ENCODE measurements at regions not wholly inside any gene's neighbourhood (a gene's known extent, or its start where the extent isn't known, plus 50 kb on each side); places are given as distances from the start of the nearest gene placed in this dataset.

- ATAC-seq (no peak), FAIRE-seq (no peak), DNase-seq (ENCODE audit: low read depth in 1 of 2, low spot score in 1 of 2) (no peak)
- Histone ChIP-seq H3K27ac (no peak overlapping the region), H3K4me1 (no peaks in the 10 kb centered on the region), H3K4me3 (no peak overlapping the region), H3K9me3 (no peaks in the 10 kb centered on the region), H3K4me2 (no peak overlapping the region)
- ChIA-PET CTCF (interaction anchor here (0.7 kb wide), 1 partner anchor 15 kb away, joined by 3 read pairs; no protein-coding TSS in a partner anchor), POLR2A (no interaction called here)
- 0% methylated on average over 1 of the region's 1 CpG for WGBS (ENCODE audit: missing lambda C conversion rate)
- TF ChIP-seq EHMT2 (IDR thresholded peaks at IDR 0.05; ENCODE audit: low read depth) (no peak), ZNF302 (CRISPR knock-in tag; IDR thresholded peaks at IDR 0.05) (no peak)
Observed at GRCh38 chr5:117869596-117869995, 1118.8 kb downstream of the DTWD2 start.

GRCh38 chr5:117863586-117864296 is 1124.6 kb downstream of the DTWD2 start:
- POLR2A ChIA-PET: no interaction called here
- Histone ChIP-seq H3K4me1 (no peaks in the 10 kb centered on the region), H3K27ac (no peak overlapping the region), H3K4me3 (no peak overlapping the region), H3K9me3 (0 out of 3 replicates have a peak, but pooled peaks cover 3% of the 10 kb centered on the region), H3K4me2 (no peak overlapping the region)
- DNase-seq (ENCODE audit: low read depth in 1 of 2, low spot score in 1 of 2): no peak
- ATAC-seq: no peak
- TF ChIP-seq RARB (CRISPR knock-in tag; IDR thresholded peaks at IDR 0.05) (no peak), CHD4 (IDR thresholded peaks at IDR 0.05; ENCODE audit: borderline replicate concordance) (no peak), CHD2 (IDR thresholded peaks at IDR 0.05; ENCODE audit: low read length, partially characterized antibody) (no peak), PBX3 (IDR thresholded peaks at IDR 0.05) (no peak), HEYL (CRISPR knock-in tag; IDR thresholded peaks at IDR 0.05) (no peak), ZNF302 (CRISPR knock-in tag; IDR thresholded peaks at IDR 0.05) (no peak), SREBF2 (IDR thresholded peaks at IDR 0.05) (no peak), HOXA7 (CRISPR knock-in tag; IDR thresholded peaks at IDR 0.05) (no peak)
- no peak for FAIRE-seq
- WGBS (ENCODE audit: missing lambda C conversion rate): 3% methylated on average over 2 of the region's 2 CpGs
- CTCF ChIA-PET: no interaction called here

GRCh38 chr5:117860550-117860949 is 1127.8 kb downstream of the DTWD2 start:
- 4% methylated on average over 1 of the region's 1 CpG for WGBS (ENCODE audit: missing lambda C conversion rate)
- Histone ChIP-seq H3K4me2 (no peak overlapping the region), H3K4me1 (no peaks in the 10 kb centered on the region), H3K27ac (no peak overlapping the region), H3K9me3 (0 out of 3 replicates have a peak, but pooled peaks cover 3% of the 10 kb centered on the region), H3K4me3 (no peak overlapping the region)
- no peak for DNase-seq (ENCODE audit: low read depth in 1 of 2, low spot score in 1 of 2)
- TF ChIP-seq ZSCAN20 (CRISPR knock-in tag; IDR thresholded peaks at IDR 0.05) (no peak), CEBPB (IDR thresholded peaks at IDR 0.05) (no peak)
- CTCF ChIA-PET: no interaction called here
- POLR2A ChIA-PET: no interaction called here
- FAIRE-seq: no peak
- ATAC-seq: no peak

GRCh38 chr5:117859176-117859575 is 1129.2 kb downstream of the DTWD2 start:
- CTCF ChIA-PET: no interaction called here
- FAIRE-seq (no peak), DNase-seq (ENCODE audit: low read depth in 1 of 2, low spot score in 1 of 2) (no peak), ATAC-seq (no peak)
- Histone ChIP-seq H3K9me3 (0 out of 3 replicates have a peak, but pooled peaks cover 3% of the 10 kb centered on the region), H3K4me3 (no peak overlapping the region), H3K27ac (no peak overlapping the region), H3K4me2 (no peak overlapping the region), H3K4me1 (no peaks in the 10 kb centered on the region)
- POLR2A ChIA-PET: no interaction called here
- WGBS (ENCODE audit: missing lambda C conversion rate): 0% methylated on average over 1 of the region's 1 CpG
- TF ChIP-seq ZNF302 (CRISPR knock-in tag; IDR thresholded peaks at IDR 0.05): no peak
- no peak for TF ChIP-seq PHF8 (IDR thresholded peaks at IDR 0.05; ENCODE audit: borderline replicate concordance, low read depth)
- no peak for TF ChIP-seq KDM1A (IDR thresholded peaks at IDR 0.05; ENCODE audit: low read depth)
- TF ChIP-seq ELK1 (IDR thresholded peaks at IDR 0.05; ENCODE audit: low read depth, low read length): no peak
- no peak for TF ChIP-seq HES2 (IDR thresholded peaks at IDR 0.05)
- no peak for TF ChIP-seq RCOR1 (IDR thresholded peaks at IDR 0.05; ENCODE audit: low read depth, low read length)
- TF ChIP-seq CEBPB (IDR thresholded peaks at IDR 0.05): no peak
- TF ChIP-seq EP300 (IDR thresholded peaks at IDR 0.05): no peak
- TF ChIP-seq CTCF (IDR thresholded peaks at IDR 0.05): no peak
